ENCODE measurements at regions not wholly inside any gene's neighbourhood (a gene's known extent, or its start where the extent isn't known, plus 50 kb on each side); places are given as distances from the start of the nearest gene placed in this dataset.
"Not testable (repeated sequence)": the region's sequence is repeated elsewhere in the genome, so short reads cannot be mapped to it uniquely, and the experiment has no call there.

- ATAC-seq (ENCODE audit: low FRiP score): no peak
- TF ChIP-seq CTCF (IDR thresholded peaks at IDR 0.05): no peak
- DNase-seq (ENCODE audit: low spot score): no peak
Measured at GRCh38 chr13:50654331-50654730, 189.2 kb downstream of the DLEU7 start.

GRCh38 chr13:50661881-50662280, 181.6 kb downstream of the DLEU7 start:
- not testable (repeated sequence) for ATAC-seq (ENCODE audit: low FRiP score); DNase-seq (ENCODE audit: low spot score)

GRCh38 chr13:50664951-50665350, 178.5 kb downstream of the DLEU7 start:
- ATAC-seq (ENCODE audit: low FRiP score): no peak
- DNase-seq (ENCODE audit: low spot score): no peak
- no peak for TF ChIP-seq CTCF (IDR thresholded peaks at IDR 0.05)

- ATAC-seq (ENCODE audit: low FRiP score): no peak
- DNase-seq (ENCODE audit: low spot score): no peak
- no peak for TF ChIP-seq CTCF (IDR thresholded peaks at IDR 0.05)
Measured at GRCh38 chr13:50668049-50668448, 175.4 kb downstream of the DLEU7 start.

GRCh38 chr13:50668691-50669271, 174.7 kb downstream of the DLEU7 start:
- ATAC-seq (ENCODE audit: low FRiP score): no peak
- no peak for DNase-seq (ENCODE audit: low spot score)
- TF ChIP-seq CTCF (IDR thresholded peaks at IDR 0.05): no peak

GRCh38 chr13:50670272-50670671, 173.2 kb downstream of the DLEU7 start:
- ATAC-seq (ENCODE audit: low FRiP score) (no peak), DNase-seq (ENCODE audit: low spot score) (no peak)
- TF ChIP-seq CTCF (IDR thresholded peaks at IDR 0.05): no peak

GRCh38 chr13:50670847-50671496, 172.5 kb downstream of the DLEU7 start:
- ATAC-seq (ENCODE audit: low FRiP score) (no peak), DNase-seq (ENCODE audit: low spot score) (no peak)
- no peak for TF ChIP-seq CTCF (IDR thresholded peaks at IDR 0.05)
